ENCODE measurements at regions not wholly inside any gene's neighbourhood (a gene's known extent, or its start where the extent isn't known, plus 50 kb on each side); places are given as distances from the start of the nearest gene placed in this dataset.

DNA sequence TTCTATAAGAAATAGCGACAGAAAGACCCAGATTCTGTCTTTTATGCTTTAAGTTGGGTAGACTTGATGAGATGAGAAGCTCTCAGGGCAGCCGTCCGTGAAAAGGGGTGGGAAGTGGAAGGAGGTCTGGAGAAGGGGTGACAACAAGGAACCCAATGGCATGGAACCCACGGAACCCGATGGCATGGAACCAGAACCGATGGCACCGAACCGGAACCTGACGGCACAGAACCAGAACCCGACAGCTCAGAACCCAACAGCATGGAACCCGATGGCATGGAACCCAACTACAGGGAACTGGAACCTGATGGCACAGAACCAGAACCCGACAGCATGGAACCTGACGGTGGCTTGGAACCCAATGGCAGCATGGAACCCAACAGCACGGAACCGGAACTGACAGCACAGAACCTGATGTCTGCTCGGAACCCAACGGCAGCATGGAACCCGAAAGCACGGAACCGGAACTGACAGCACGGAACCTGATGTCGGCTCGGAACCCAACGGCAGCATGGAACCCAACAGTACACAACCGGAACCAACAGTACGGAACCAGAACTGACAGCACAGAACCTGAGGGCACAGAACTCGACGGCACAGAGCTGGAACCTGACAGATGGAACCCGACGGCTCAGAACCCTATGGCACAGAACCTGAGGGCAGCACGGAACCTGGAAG is 155.2 kb downstream of the TMEM18 start:
- TF ChIP-seq KDM1A (IDR thresholded peaks at IDR 0.05; ENCODE audit: borderline replicate concordance, low read length) = no peak
- no peak for TF ChIP-seq TAF1 (IDR thresholded peaks at IDR 0.05; ENCODE audit: low read depth, low read length)
- TF ChIP-seq POLR2A (IDR thresholded peaks at IDR 0.05; ENCODE audit: control extremely low read depth in 1 of 2, low read depth in 2 of 2, low read length in 2 of 2) = no peak
- no peak for TF ChIP-seq SP1 (IDR thresholded peaks at IDR 0.05; ENCODE audit: low read depth, low read length)
- no peak for TF ChIP-seq EZH2 (IDR thresholded peaks at IDR 0.05; ENCODE audit: low read depth, low read length, severe bottlenecking)
- no peak for TF ChIP-seq JUN (IDR thresholded peaks at IDR 0.05; ENCODE audit: low read depth, low read length)
- TF ChIP-seq RAD21 (IDR thresholded peaks at IDR 0.05 in 1 of 2, conservative IDR thresholded peaks at IDR 0.05 in 1 of 2; ENCODE audit: low read depth in 2 of 2, low read length in 2 of 2) = no peak
